GM12873 (cell line): ENCODE measurements at regions not wholly inside any gene's neighbourhood (a gene's known extent, or its start where the extent isn't known, plus 50 kb on each side); places are given as distances from the start of the nearest gene placed in this dataset.

ENCODE experiments used
- TF ChIP-seq, protein P1 (sequence below): IDR thresholded peaks from 2 replicates; pipeline ENCODE4 v1.5.1; 2012; ENCODE audit warnings: low read depth, mild to moderate bottlenecking, moderate library complexity, low read length, control low read depth; ENCODE audit not compliant: insufficient read depth; ENCODE audit errors: missing control alignments

GRCh38 chr19:28585796-28586195 is 627.2 kb downstream of the UQCRFS1 start:
- TF ChIP-seq, protein P1, sequence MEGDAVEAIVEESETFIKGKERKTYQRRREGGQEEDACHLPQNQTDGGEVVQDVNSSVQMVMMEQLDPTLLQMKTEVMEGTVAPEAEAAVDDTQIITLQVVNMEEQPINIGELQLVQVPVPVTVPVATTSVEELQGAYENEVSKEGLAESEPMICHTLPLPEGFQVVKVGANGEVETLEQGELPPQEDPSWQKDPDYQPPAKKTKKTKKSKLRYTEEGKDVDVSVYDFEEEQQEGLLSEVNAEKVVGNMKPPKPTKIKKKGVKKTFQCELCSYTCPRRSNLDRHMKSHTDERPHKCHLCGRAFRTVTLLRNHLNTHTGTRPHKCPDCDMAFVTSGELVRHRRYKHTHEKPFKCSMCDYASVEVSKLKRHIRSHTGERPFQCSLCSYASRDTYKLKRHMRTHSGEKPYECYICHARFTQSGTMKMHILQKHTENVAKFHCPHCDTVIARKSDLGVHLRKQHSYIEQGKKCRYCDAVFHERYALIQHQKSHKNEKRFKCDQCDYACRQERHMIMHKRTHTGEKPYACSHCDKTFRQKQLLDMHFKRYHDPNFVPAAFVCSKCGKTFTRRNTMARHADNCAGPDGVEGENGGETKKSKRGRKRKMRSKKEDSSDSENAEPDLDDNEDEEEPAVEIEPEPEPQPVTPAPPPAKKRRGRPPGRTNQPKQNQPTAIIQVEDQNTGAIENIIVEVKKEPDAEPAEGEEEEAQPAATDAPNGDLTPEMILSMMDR, result no peak

DNA sequence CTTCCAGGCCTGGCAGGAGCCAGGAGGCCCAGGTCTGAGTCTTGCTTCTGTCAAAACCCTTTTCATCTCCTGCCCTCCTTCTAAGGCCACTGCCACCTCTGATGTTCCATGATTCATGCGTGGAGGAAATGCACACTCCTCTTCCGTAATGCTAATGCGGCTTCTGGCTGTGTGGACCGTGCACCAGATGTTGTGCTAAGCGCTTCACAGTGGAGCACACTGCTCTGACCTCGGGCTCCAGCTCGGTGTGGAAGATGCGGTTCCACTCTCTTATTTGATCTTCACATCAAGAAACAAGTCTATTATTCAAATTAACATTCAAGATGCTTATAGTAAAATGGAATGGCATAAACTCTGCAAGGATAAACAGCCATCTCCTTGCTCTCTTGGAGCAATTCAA is 629.2 kb downstream of the UQCRFS1 start:
- TF ChIP-seq, protein P1, result no peak

DNA sequence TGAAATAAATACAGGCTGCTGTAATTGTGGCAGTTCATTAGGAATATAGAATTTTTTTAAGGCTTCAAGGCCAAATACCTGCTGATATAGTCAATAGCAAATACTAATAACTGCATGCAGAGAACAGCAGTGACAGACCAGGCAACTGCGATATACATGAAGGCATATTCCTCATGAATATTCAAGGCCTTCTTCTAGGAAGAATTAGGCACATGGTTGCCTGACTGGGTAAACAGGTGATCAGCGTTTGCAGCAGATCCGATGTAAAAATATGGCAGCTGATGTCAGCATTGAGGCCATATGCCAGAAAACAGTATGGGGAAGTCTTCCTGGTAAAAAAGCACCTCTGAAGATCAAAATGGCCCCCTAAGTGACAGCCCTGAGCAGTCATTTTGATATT is 629.7 kb downstream of the UQCRFS1 start:
- TF ChIP-seq, protein P1, result no peak

GRCh38 chr19:28582796-28583195 is 630.2 kb downstream of the UQCRFS1 start:
- TF ChIP-seq, protein P1, result no peak

DNA sequence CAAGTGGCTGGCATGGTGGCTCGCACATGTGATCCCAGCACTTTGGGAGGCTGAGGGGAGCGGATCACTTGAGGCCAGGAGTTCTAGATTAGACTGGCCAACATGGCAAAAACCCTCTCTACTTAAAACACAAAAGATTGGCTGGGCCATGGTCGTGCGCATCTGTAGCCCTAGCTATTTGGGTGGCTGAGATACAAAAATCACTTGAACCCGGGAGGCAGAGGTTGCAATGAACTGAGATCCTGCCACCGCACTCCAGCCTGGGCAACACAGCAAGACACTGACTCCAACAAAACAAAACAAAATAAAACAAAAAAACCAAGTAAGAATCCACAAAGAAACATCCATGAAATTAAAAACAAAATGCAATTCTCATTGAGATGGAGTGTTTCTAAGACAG is 630.6 kb downstream of the UQCRFS1 start:
- TF ChIP-seq, protein P1, result no peak

DNA sequence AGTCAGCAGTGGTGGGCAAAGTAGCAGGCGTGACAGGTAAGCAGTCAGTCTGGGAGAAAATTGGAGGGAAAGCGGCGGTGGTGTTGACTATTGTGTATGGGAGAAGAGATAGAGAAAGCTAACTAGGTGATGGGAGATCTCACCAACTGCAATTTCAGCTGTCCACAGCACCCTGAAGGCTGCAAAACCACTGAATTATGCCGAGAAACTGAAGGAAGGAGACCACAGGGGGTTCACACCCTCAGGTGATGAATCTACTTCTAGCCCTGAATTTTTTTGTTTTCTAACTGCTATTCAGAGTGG is 631.5 kb downstream of the UQCRFS1 start:
- TF ChIP-seq, protein P1, result no peak

DNA sequence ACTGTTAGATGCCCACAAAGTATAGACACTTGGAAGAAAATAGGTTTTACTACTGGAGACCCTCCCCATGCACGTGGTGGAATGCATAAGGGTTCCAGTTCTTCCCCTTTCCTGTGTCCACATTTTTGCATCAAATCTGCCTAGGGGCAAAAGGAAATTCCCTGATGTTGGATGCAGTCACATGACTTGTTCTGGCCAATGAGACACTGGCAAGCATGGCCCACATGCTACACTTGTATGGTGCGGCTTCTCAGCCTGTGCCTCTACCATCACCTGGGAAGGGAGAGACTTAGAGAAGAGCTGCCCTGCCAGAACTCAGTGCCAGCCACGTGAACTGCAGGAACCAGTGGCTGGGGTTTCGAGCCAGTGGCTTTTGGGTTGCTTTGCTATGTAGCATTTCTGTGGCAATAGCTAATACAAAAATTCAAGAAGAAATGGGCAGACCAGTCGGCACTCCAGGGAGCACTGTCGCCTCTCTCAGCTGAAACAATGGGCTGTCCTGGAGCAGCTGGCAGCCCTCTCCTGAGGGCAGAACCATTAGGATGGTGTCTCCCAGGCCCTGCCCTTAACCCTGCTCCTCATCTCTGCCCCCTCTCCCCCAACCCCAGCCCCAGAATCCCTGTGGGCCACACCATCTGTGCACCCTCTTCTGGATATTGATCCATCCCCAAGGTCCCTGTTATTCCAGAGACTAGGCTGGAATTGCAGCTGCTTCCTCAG is 634.0 kb downstream of the UQCRFS1 start:
- TF ChIP-seq, protein P1, result no peak

- TF ChIP-seq, protein P1, result no peak
Measured at GRCh38 chr19:28578208-28578607, 634.7 kb downstream of the UQCRFS1 start.
